Astrocyte of the cerebellum (primary cell): ENCODE measurements at regions not wholly inside any gene's neighbourhood (a gene's known extent, or its start where the extent isn't known, plus 50 kb on each side); places are given as distances from the start of the nearest gene placed in this dataset.

Experiments used
- DNase-seq: peaks from one replicate; pipeline ENCODE4 v3.0.0-alpha.2; 2011; ENCODE audit warnings: low read depth
- H3K4me3 ChIP-seq: 2 replicates; pipeline ENCODE4 v1.5.1; 2011; ENCODE audit warnings: mild to moderate bottlenecking, low read depth, low read length, moderate library complexity
- CTCF ChIP-seq: IDR thresholded peaks from 2 replicates; pipeline ENCODE4 v1.5.1; 2012; ENCODE audit warnings: low read length, low read depth, moderate library complexity, mild to moderate bottlenecking; ENCODE audit errors: missing control alignments
- in situ Hi-C: cut with HindIII; loops from 2 replicates; pipeline ENCODE4 v1.10.0; 2017; ENCODE audit warnings: low sequenced_read_pairs

GRCh38 chr7:41874201-41874785, 171.4 kb upstream of the INHBA start:
- DNase-seq = no peak
- no peak overlapping the region for H3K4me3 ChIP-seq
- no peak for TF ChIP-seq CTCF
- in situ Hi-C loops = no loop called here

- H3K4me3 ChIP-seq = no peak overlapping the region
- no peak for TF ChIP-seq CTCF
- DNase-seq = no peak
- in situ Hi-C loops = no loop called here
Measured at GRCh38 chr7:41873741-41874140, 170.9 kb upstream of the INHBA start.

GRCh38 chr7:41872966-41873365, 170.1 kb upstream of the INHBA start:
- no peak overlapping the region for H3K4me3 ChIP-seq
- TF ChIP-seq CTCF = no peak
- in situ Hi-C loops = no loop called here
- no peak for DNase-seq

GRCh38 chr7:41870461-41871138, 167.7 kb upstream of the INHBA start:
- no peak for DNase-seq
- in situ Hi-C loops = no loop called here

GRCh38 chr7:41869997-41870396, 167.1 kb upstream of the INHBA start:
- H3K4me3 ChIP-seq = no peak overlapping the region
- DNase-seq = no peak
- in situ Hi-C loops = no loop called here
- TF ChIP-seq CTCF = no peak

More at GRCh38 chr7:41870461-41871138, 167.7 kb upstream of the INHBA start:
- no peak for TF ChIP-seq CTCF
- no peak overlapping the region for H3K4me3 ChIP-seq

- no peak overlapping the region for H3K4me3 ChIP-seq
- DNase-seq = no peak
- no peak for TF ChIP-seq CTCF
- in situ Hi-C loops = no loop called here
Measured at GRCh38 chr7:41869596-41869995, 166.7 kb upstream of the INHBA start.
